Stimulated activated CD8-positive, alpha-beta memory T cell treated with anti-CD3 and anti-CD28 coated beads, Interleukin-4, amount 100 ng/mL, for 4 hours (primary cell): ENCODE measurements at regions not wholly inside any gene's neighbourhood (a gene's known extent, or its start where the extent isn't known, plus 50 kb on each side); places are given as distances from the start of the nearest gene placed in this dataset.

Experiments
- DNase-seq, 2 donors: peaks; one replicate each; pipeline ENCODE4 v3.0.0-alpha.2; 2020; ENCODE audit warnings: low read depth in 2 of 2, low spot score in 1 of 2

- DNase-seq, result no peak
Observed at GRCh38 chr9:38315085-38315595, 77.4 kb upstream of the ALDH1B1 start.

GRCh38 chr9:38313421-38313820 lies 79.1 kb upstream of the ALDH1B1 start:
- DNase-seq, result no peak

- DNase-seq, result no peak
Observed at GRCh38 chr9:38312406-38312805, 80.1 kb upstream of the ALDH1B1 start.

GRCh38 chr9:38311382-38312270 lies 80.9 kb upstream of the ALDH1B1 start:
- no peak for DNase-seq

- DNase-seq, result no peak
Observed at GRCh38 chr9:38309324-38310195, 82.9 kb upstream of the ALDH1B1 start.

GRCh38 chr9:38308136-38308535 lies 84.4 kb upstream of the ALDH1B1 start:
- no peak for DNase-seq

- no peak for DNase-seq
Observed at GRCh38 chr9:38306899-38307298, 85.6 kb upstream of the ALDH1B1 start.

- no peak for DNase-seq
Observed at GRCh38 chr9:38305582-38305981, 86.9 kb upstream of the ALDH1B1 start.

- no peak for DNase-seq
Observed at GRCh38 chr9:38301376-38302106, 91.0 kb upstream of the ALDH1B1 start.

GRCh38 chr9:38299856-38300255 lies 92.6 kb upstream of the ALDH1B1 start:
- no peak for DNase-seq

GRCh38 chr9:38298904-38299303 lies 93.6 kb upstream of the ALDH1B1 start:
- DNase-seq, result no peak

- DNase-seq, result no peak
Observed at GRCh38 chr9:38298503-38298902, 94.0 kb upstream of the ALDH1B1 start.

GRCh38 chr9:38296807-38297206 lies 95.7 kb upstream of the ALDH1B1 start:
- DNase-seq, result no peak

GRCh38 chr9:38295764-38296163 lies 96.7 kb upstream of the ALDH1B1 start:
- no peak for DNase-seq

GRCh38 chr9:38294220-38294960 lies 98.1 kb upstream of the ALDH1B1 start:
- no peak for DNase-seq

- no peak for DNase-seq
Observed at GRCh38 chr9:38293022-38293421, 99.5 kb upstream of the ALDH1B1 start.

- DNase-seq, result no peak
Observed at GRCh38 chr9:38292480-38292879, 100.0 kb upstream of the ALDH1B1 start.

GRCh38 chr9:38289866-38290245 lies 102.6 kb upstream of the ALDH1B1 start:
- no peak for DNase-seq

- DNase-seq, result no peak
Observed at GRCh38 chr9:38289236-38289865, 103.2 kb upstream of the ALDH1B1 start.

- DNase-seq, result no peak
Observed at GRCh38 chr9:38288502-38288901, 104.0 kb upstream of the ALDH1B1 start.
